ENCODE measurements at regions not wholly inside any gene's neighbourhood (a gene's known extent, or its start where the extent isn't known, plus 50 kb on each side); places are given as distances from the start of the nearest gene placed in this dataset.

- Histone ChIP-seq H3K27me3 (ENCODE audit: control insufficient read depth, insufficient read depth, low read length) (no peaks in the 10 kb centered on the region), H3K4me1 (ENCODE audit: control insufficient read depth, insufficient read depth, low read length) (peaks cover 37% of the 10 kb centered on the region), H3K36me3 (ENCODE audit: control insufficient read depth, insufficient read depth, low read length) (no peaks in the 10 kb centered on the region), H3K27ac (ENCODE audit: low read length) (no peak overlapping the region), H3K9me3 (ENCODE audit: control insufficient read depth, low read depth, low read length) (peaks cover 2% of the 10 kb centered on the region), H3K4me3 (ENCODE audit: low read length) (no peak overlapping the region)
- no peak for DNase-seq
- WGBS (ENCODE audit: insufficient coverage, low lambda C conversion rate) = 100% methylated on average over 2 of the region's 6 CpGs
Measured at GRCh38 chr14:76948976-76949375, 79.5 kb downstream of the IRF2BPL start.

GRCh38 chr14:76948213-76948947, 80.1 kb downstream of the IRF2BPL start:
- Histone ChIP-seq H3K4me3 (ENCODE audit: low read length) (no peak overlapping the region), H3K4me1 (ENCODE audit: control insufficient read depth, insufficient read depth, low read length) (peaks cover 34% of the 10 kb centered on the region), H3K9me3 (ENCODE audit: control insufficient read depth, low read depth, low read length) (peaks cover 2% of the 10 kb centered on the region), H3K36me3 (ENCODE audit: control insufficient read depth, insufficient read depth, low read length) (no peaks in the 10 kb centered on the region), H3K27me3 (ENCODE audit: control insufficient read depth, insufficient read depth, low read length) (no peaks in the 10 kb centered on the region), H3K27ac (ENCODE audit: low read length) (peak overlapping the region; percentile 78)
- no peak for DNase-seq
- no CpG with 5 or more reads among the region's 11 CpGs for WGBS (ENCODE audit: insufficient coverage, low lambda C conversion rate)

- no CpG with 5 or more reads among the region's 5 CpGs for WGBS (ENCODE audit: insufficient coverage, low lambda C conversion rate)
- Histone ChIP-seq H3K36me3 (ENCODE audit: control insufficient read depth, insufficient read depth, low read length) (no peaks in the 10 kb centered on the region), H3K9me3 (ENCODE audit: control insufficient read depth, low read depth, low read length) (peaks cover 2% of the 10 kb centered on the region), H3K27me3 (ENCODE audit: control insufficient read depth, insufficient read depth, low read length) (no peaks in the 10 kb centered on the region), H3K27ac (ENCODE audit: low read length) (peak overlapping the region; percentile 78), H3K4me1 (ENCODE audit: control insufficient read depth, insufficient read depth, low read length) (peaks cover 31% of the 10 kb centered on the region), H3K4me3 (ENCODE audit: low read length) (no peak overlapping the region)
- no peak for DNase-seq
Measured at GRCh38 chr14:76947838-76948184, 80.7 kb downstream of the IRF2BPL start.

GRCh38 chr14:76947078-76947837, 81.2 kb downstream of the IRF2BPL start:
- Histone ChIP-seq H3K4me3 (ENCODE audit: low read length) (no peak overlapping the region), H3K4me1 (ENCODE audit: control insufficient read depth, insufficient read depth, low read length) (peaks cover 31% of the 10 kb centered on the region), H3K36me3 (ENCODE audit: control insufficient read depth, insufficient read depth, low read length) (no peaks in the 10 kb centered on the region), H3K27me3 (ENCODE audit: control insufficient read depth, insufficient read depth, low read length) (no peaks in the 10 kb centered on the region), H3K9me3 (ENCODE audit: control insufficient read depth, low read depth, low read length) (peaks cover 2% of the 10 kb centered on the region), H3K27ac (ENCODE audit: low read length) (peak overlapping the region; percentile 78)
- no CpG with 5 or more reads among the region's 28 CpGs for WGBS (ENCODE audit: insufficient coverage, low lambda C conversion rate)
- DNase-seq = peak; percentile 77 to 85

GRCh38 chr14:76946753-76947077, 81.8 kb downstream of the IRF2BPL start:
- Histone ChIP-seq H3K36me3 (ENCODE audit: control insufficient read depth, insufficient read depth, low read length) (no peaks in the 10 kb centered on the region), H3K9me3 (ENCODE audit: control insufficient read depth, low read depth, low read length) (peaks cover 2% of the 10 kb centered on the region), H3K27ac (ENCODE audit: low read length) (peak overlapping the region; percentile 78), H3K4me1 (ENCODE audit: control insufficient read depth, insufficient read depth, low read length) (peaks cover 31% of the 10 kb centered on the region), H3K27me3 (ENCODE audit: control insufficient read depth, insufficient read depth, low read length) (no peaks in the 10 kb centered on the region), H3K4me3 (ENCODE audit: low read length) (no peak overlapping the region)
- no CpG with 5 or more reads among the region's 6 CpGs for WGBS (ENCODE audit: insufficient coverage, low lambda C conversion rate)
- no peak for DNase-seq

- H3K27me3 ChIP-seq (ENCODE audit: control insufficient read depth, insufficient read depth, low read length) = no peaks in the 10 kb centered on the region
- peaks cover 22% of the 10 kb centered on the region for H3K4me1 ChIP-seq (ENCODE audit: control insufficient read depth, insufficient read depth, low read length)
- WGBS (ENCODE audit: insufficient coverage, low lambda C conversion rate) = no CpG with 5 or more reads among the region's 4 CpGs
- H3K27ac ChIP-seq (ENCODE audit: low read length) = no peak overlapping the region
- no peaks in the 10 kb centered on the region for H3K9me3 ChIP-seq (ENCODE audit: control insufficient read depth, low read depth, low read length)
- H3K4me3 ChIP-seq (ENCODE audit: low read length) = no peak overlapping the region
- DNase-seq = no peak
- H3K36me3 ChIP-seq (ENCODE audit: control insufficient read depth, insufficient read depth, low read length) = no peaks in the 10 kb centered on the region
Measured at GRCh38 chr14:76943072-76943471, 85.4 kb downstream of the IRF2BPL start.

- no peak overlapping the region for H3K4me3 ChIP-seq (ENCODE audit: low read length)
- WGBS (ENCODE audit: insufficient coverage, low lambda C conversion rate) = 80% methylated on average over 1 of the region's 12 CpGs
- no peaks in the 10 kb centered on the region for H3K9me3 ChIP-seq (ENCODE audit: control insufficient read depth, low read depth, low read length)
- H3K27ac ChIP-seq (ENCODE audit: low read length) = no peak overlapping the region
- DNase-seq = no peak
- H3K4me1 ChIP-seq (ENCODE audit: control insufficient read depth, insufficient read depth, low read length) = peaks cover 19% of the 10 kb centered on the region
- no peaks in the 10 kb centered on the region for H3K27me3 ChIP-seq (ENCODE audit: control insufficient read depth, insufficient read depth, low read length)
- no peaks in the 10 kb centered on the region for H3K36me3 ChIP-seq (ENCODE audit: control insufficient read depth, insufficient read depth, low read length)
Measured at GRCh38 chr14:76941946-76942805, 86.3 kb downstream of the IRF2BPL start.

GRCh38 chr14:76941544-76941943, 87.0 kb downstream of the IRF2BPL start:
- H3K4me3 ChIP-seq (ENCODE audit: low read length) = no peak overlapping the region
- H3K27ac ChIP-seq (ENCODE audit: low read length) = no peak overlapping the region
- no peaks in the 10 kb centered on the region for H3K27me3 ChIP-seq (ENCODE audit: control insufficient read depth, insufficient read depth, low read length)
- H3K9me3 ChIP-seq (ENCODE audit: control insufficient read depth, low read depth, low read length) = no peaks in the 10 kb centered on the region
- DNase-seq = no peak
- no CpG with 5 or more reads among the region's 7 CpGs for WGBS (ENCODE audit: insufficient coverage, low lambda C conversion rate)
- no peaks in the 10 kb centered on the region for H3K36me3 ChIP-seq (ENCODE audit: control insufficient read depth, insufficient read depth, low read length)
- peaks cover 13% of the 10 kb centered on the region for H3K4me1 ChIP-seq (ENCODE audit: control insufficient read depth, insufficient read depth, low read length)

GRCh38 chr14:76940021-76940760, 88.3 kb downstream of the IRF2BPL start:
- H3K27ac ChIP-seq (ENCODE audit: low read length) = peak overlapping the region; percentile 57
- no peak for DNase-seq
- WGBS (ENCODE audit: insufficient coverage, low lambda C conversion rate) = no CpG with 5 or more reads among the region's 8 CpGs

More at GRCh38 chr14:76940021-76940760, 88.3 kb downstream of the IRF2BPL start:
- Histone ChIP-seq H3K4me1 (ENCODE audit: control insufficient read depth, insufficient read depth, low read length) (peaks cover 12% of the 10 kb centered on the region), H3K27me3 (ENCODE audit: control insufficient read depth, insufficient read depth, low read length) (no peaks in the 10 kb centered on the region), H3K9me3 (ENCODE audit: control insufficient read depth, low read depth, low read length) (no peaks in the 10 kb centered on the region), H3K36me3 (ENCODE audit: control insufficient read depth, insufficient read depth, low read length) (no peaks in the 10 kb centered on the region), H3K4me3 (ENCODE audit: low read length) (no peak overlapping the region)

Data from large intestine (tissue), 3 donors.